ENCODE measurements at regions not wholly inside any gene's neighbourhood (a gene's known extent, or its start where the extent isn't known, plus 50 kb on each side); places are given as distances from the start of the nearest gene placed in this dataset.

DNA sequence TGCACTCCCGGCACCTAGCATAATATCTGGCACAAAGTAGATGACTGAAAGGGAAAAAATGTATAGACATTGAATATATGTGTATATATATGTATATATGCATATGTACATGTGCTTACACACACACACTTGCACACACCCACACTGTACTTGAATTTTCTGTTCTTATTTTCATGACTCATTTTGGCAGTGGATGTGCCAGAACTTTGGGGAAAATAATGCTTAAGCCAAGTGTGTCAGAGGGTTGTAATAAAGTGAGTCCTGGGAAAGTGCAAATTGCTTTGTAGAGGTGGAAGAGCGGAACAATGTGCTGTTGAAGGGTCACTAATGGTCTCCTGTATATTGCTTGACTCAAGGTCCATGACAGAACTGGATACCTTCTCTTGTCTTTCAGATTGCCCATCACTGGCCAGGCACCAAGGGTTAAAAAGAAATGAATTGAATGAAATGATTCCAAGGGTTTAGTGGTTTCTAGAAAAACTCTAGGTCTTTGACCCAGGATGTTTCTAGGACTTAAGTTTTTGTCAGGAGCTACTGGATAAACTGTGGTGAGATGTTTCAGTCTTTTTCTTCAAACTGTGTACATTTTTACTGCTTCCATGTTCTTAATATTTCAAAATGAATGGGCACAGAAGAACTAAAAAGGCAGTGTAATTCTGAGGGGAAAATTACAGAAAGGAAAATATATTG, 129.9 kb upstream of the MOCS2 start:
- no peaks in the 10 kb centered on the region for H3K4me1 ChIP-seq (ENCODE audit: insufficient read depth)
- WGBS: 88% methylated on average over 2 of the region's 2 CpGs
- no peak overlapping the region for H3K27ac ChIP-seq (ENCODE audit: low read depth)
- no peaks in the 10 kb centered on the region for H3K36me3 ChIP-seq (ENCODE audit: insufficient read depth)
- no peak for DNase-seq (ENCODE audit: extremely low spot score)
- no peak overlapping the region for H3K4me3 ChIP-seq (ENCODE audit: low read depth, low read length)

DNA sequence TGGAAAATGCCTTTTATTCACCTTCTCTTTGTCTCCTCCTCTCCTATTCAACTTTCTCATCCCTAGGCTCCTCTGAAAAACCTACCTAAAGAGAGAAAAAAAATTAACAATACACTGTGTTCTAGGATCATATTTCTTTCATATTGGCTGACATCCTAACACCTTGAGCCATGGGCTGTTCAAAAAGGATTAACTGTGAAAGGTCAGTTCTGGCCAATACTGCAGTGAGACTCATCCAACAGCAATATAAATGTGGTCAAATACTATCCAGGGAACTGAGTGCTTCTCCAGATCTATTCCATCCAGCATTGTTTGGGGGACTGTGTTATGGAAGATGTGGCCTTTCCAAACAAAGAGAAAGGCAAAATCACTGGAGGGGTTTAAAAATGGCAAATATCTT, 131.1 kb upstream of the MOCS2 start:
- no peak for DNase-seq (ENCODE audit: extremely low spot score)
- Histone ChIP-seq H3K4me1 (ENCODE audit: insufficient read depth) (no peaks in the 10 kb centered on the region), H3K4me3 (ENCODE audit: low read depth, low read length) (no peak overlapping the region), H3K27ac (ENCODE audit: low read depth) (no peak overlapping the region), H3K36me3 (ENCODE audit: insufficient read depth) (no peaks in the 10 kb centered on the region)

DNA sequence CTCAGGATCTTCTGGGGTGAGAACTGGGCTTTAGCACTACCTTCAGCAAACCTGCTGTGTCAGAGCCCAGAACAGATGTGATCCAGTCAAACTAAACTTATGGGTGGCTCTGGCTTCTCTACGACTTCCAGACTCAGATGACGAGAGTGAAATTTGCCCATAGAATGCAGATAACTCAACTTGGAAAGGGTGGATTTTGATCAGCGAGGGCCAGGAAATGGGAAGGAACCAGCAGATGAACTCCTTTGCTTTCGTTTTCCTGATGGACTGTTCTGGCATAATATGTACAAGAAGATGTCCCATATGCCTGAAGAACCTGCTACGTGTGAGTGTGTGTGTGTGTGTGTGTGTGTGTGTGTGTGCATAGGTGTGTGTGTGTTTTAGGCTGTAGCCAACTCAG, 132.0 kb upstream of the MOCS2 start:
- Histone ChIP-seq H3K4me1 (ENCODE audit: insufficient read depth) (no peaks in the 10 kb centered on the region), H3K27ac (ENCODE audit: low read depth) (no peak overlapping the region), H3K36me3 (ENCODE audit: insufficient read depth) (no peaks in the 10 kb centered on the region), H3K4me3 (ENCODE audit: low read depth, low read length) (no peak overlapping the region)
- WGBS: 90% methylated on average over 5 of the region's 5 CpGs
- DNase-seq (ENCODE audit: extremely low spot score): no peak

DNA sequence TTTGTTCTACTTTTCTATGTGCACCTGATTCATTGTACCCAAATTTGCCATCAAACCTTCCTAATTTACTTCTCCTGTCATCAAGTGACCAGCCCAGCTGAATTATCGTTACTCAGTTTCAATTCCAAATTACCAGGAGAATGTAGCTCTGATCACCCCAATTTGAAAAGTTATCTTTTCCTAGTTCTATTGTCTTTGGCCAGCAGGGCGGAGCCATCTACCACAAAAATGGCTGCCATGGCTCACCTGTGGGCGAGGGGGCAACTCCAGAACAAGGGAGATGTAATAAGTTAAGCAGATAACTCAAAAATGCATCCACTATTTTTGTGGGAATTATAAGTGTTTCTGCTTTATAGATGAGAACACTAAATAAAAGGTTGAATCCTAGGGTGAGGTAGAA, 133.8 kb upstream of the MOCS2 start:
- Histone ChIP-seq H3K36me3 (ENCODE audit: insufficient read depth) (no peaks in the 10 kb centered on the region), H3K27ac (ENCODE audit: low read depth) (no peak overlapping the region), H3K4me3 (ENCODE audit: low read depth, low read length) (no peak overlapping the region), H3K4me1 (ENCODE audit: insufficient read depth) (no peaks in the 10 kb centered on the region)
- no peak for DNase-seq (ENCODE audit: extremely low spot score)
- 81% methylated on average over 3 of the region's 3 CpGs for WGBS

DNA sequence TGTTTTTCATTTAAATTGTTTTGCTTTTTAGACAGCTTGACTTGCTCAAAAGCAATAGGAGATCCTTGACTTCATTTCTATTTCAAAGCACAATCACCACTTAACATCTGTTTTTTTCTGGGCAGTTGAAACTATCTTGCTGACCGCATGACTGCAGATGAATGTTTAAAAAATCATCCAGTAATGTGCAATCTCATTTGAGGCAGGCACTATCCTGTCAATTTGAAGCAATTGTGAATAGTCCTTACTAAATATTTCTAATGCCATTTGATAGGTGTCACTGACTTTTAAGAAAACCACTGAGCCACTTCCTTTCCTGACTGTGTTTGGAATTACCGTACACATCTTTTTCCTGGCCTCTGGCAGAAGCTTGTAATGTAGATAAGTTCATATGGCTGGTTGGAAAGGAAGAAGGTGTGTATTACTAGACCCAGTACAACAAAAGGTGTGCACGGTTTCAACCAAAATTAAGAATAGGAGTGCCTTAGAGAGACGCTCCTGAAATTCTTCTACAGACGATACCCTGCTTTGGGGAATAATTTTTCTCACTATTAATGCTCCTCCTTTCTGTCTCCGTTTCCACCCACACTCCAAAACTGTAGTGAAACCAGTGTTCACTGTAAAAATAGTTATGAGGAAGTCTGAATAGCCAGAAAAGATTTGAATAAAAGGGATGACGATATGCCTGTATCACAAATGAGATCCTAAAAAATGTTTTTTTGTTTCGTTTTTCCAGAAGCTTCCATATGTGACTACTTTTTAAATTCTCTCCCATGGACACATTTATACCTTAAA, 136.7 kb upstream of the MOCS2 start:
- 60% methylated on average over 8 of the region's 8 CpGs for WGBS
- Histone ChIP-seq H3K4me1 (ENCODE audit: insufficient read depth) (no peaks in the 10 kb centered on the region), H3K4me3 (ENCODE audit: low read depth, low read length) (no peak overlapping the region), H3K36me3 (ENCODE audit: insufficient read depth) (no peaks in the 10 kb centered on the region), H3K27ac (ENCODE audit: low read depth) (no peak overlapping the region)
- DNase-seq (ENCODE audit: extremely low spot score): no peak

DNA sequence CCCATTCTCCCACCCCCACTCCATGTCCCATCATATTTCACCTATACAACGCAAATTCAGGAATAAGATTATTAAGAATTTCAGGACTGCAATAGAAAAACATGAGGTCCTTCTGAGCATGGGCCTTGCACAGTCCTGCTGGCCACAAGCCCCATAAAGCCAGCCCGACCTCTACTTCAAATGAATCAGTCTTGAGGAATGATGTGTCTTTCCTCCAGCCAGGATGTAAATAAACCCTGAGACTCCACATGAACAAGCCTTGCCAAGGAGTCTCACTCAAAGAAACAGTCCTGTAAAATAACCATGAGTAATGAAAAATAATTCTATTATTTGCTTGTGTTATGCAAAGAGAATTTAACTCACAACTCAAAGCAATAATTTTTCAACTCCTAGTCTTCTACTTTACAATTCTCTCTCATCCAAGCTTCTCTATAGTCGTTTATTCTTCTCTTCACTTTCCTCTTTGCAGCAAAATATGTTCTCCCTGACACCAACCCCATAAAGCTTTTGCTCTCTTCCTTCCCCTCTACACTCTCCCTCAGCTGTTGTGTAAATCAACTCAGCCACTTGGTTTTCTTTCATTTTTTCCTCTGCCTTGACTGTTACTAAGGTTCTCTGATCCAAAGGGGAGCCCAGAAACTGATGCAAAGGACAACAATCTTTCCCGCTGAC, 140.1 kb upstream of the MOCS2 start:
- 53% methylated on average over 4 of the region's 4 CpGs for WGBS
- no peak for DNase-seq (ENCODE audit: extremely low spot score)
- H3K27ac ChIP-seq (ENCODE audit: low read depth): no peak overlapping the region
- no peaks in the 10 kb centered on the region for H3K36me3 ChIP-seq (ENCODE audit: insufficient read depth)
- H3K4me3 ChIP-seq (ENCODE audit: low read depth, low read length): no peak overlapping the region
- no peaks in the 10 kb centered on the region for H3K4me1 ChIP-seq (ENCODE audit: insufficient read depth)

DNA sequence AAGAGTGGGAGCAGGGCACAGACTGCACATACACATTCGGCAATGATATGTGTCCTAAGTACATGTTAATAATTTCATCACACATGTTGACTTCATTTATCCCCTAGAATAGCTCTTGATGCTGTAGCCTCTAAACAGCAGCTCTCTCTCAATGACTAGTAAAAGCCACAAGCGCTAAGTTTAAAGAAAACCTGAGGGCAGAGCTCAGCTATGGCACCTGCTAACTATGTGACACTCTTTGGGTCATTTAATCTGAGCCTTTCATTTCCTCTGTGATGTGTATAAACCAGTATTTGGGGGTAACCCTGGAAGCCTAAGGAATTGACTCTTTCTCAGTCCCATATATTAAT, 140.6 kb upstream of the MOCS2 start:
- H3K36me3 ChIP-seq (ENCODE audit: insufficient read depth): no peaks in the 10 kb centered on the region
- no peak for DNase-seq (ENCODE audit: extremely low spot score)
- 92% methylated on average over 2 of the region's 2 CpGs for WGBS
- no peak overlapping the region for H3K4me3 ChIP-seq (ENCODE audit: low read depth, low read length)
- H3K4me1 ChIP-seq (ENCODE audit: insufficient read depth): no peaks in the 10 kb centered on the region
- H3K27ac ChIP-seq (ENCODE audit: low read depth): no peak overlapping the region

DNA sequence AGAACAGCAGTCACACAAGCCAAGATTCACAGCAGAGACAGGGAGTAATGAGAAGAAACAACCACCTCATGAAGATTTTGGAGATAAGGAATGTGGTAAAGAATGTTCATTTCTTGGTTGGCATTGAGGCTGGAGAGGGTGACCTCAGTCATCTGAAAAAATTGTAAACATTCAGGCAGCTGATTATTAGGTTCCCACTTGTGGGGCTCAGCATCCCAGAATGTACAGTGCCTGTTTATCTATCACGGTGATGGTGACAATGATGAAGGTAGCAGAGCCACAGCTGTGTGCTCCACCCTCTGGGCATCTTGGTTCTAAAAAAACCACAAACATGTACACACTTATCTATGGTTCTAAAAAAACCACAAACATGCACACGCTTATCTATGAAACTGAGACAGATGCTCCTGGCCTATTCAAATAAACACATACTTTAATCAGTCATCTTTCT, 143.9 kb upstream of the MOCS2 start:
- no peak overlapping the region for H3K4me3 ChIP-seq (ENCODE audit: low read depth, low read length)
- H3K4me1 ChIP-seq (ENCODE audit: insufficient read depth): no peaks in the 10 kb centered on the region
- H3K36me3 ChIP-seq (ENCODE audit: insufficient read depth): no peaks in the 10 kb centered on the region
- WGBS: 46% methylated on average over 2 of the region's 2 CpGs
- no peak for DNase-seq (ENCODE audit: extremely low spot score)
- H3K27ac ChIP-seq (ENCODE audit: low read depth): no peak overlapping the region

DNA sequence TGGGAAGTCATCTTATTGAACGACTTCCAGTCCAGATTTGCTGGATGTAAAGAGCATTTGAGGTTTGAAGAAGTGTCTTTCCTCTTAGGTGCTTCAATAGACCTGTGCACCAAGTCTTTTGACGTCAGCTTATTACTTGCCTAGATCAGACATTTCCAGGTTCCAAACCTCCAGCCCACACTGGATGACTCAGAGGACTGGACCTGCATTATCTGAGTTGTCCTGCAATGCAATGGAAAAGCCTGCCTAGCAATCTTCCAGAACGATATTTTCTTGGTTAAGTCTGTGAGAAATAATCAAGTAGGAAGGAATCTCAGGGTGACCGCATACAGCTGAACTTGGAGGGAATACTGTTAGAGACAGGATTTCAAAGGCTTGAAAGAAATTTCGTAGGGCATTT, 147.2 kb upstream of the MOCS2 start:
- no peak overlapping the region for H3K4me3 ChIP-seq (ENCODE audit: low read depth, low read length)
- no peaks in the 10 kb centered on the region for H3K4me1 ChIP-seq (ENCODE audit: insufficient read depth)
- no peaks in the 10 kb centered on the region for H3K36me3 ChIP-seq (ENCODE audit: insufficient read depth)
- no peak overlapping the region for H3K27ac ChIP-seq (ENCODE audit: low read depth)
- WGBS: 68% methylated on average over 5 of the region's 5 CpGs
- no peak for DNase-seq (ENCODE audit: extremely low spot score)

DNA sequence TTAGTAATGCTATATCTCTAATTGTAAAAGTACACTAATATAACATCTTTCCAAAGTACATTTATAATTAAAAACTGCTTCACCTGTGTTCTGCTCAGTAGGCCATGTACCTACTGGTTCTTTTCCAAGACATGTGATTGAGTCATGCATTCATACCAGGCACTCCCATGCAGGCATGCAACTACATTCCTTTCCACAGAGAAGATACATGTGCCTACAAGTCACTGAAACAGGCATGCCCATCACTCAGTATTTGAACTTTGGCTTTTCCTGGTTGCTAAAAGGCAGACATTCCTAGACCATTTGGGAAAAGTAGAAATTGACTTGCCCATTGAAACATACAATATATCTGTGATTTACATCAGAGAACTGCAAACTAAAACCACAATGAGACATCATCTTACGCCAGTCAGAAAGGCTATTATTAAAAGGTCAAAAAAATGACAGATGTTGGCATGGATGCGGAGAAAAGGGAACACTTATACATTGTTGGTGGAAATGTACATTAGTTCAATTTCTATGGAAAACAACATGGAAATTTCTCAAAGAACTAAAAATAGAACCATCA, 148.3 kb upstream of the MOCS2 start:
- DNase-seq (ENCODE audit: extremely low spot score): no peak
- Histone ChIP-seq H3K27ac (ENCODE audit: low read depth) (no peak overlapping the region), H3K36me3 (ENCODE audit: insufficient read depth) (no peaks in the 10 kb centered on the region), H3K4me3 (ENCODE audit: low read depth, low read length) (no peak overlapping the region), H3K4me1 (ENCODE audit: insufficient read depth) (no peaks in the 10 kb centered on the region)
- 91% methylated on average over 2 of the region's 2 CpGs for WGBS

DNA sequence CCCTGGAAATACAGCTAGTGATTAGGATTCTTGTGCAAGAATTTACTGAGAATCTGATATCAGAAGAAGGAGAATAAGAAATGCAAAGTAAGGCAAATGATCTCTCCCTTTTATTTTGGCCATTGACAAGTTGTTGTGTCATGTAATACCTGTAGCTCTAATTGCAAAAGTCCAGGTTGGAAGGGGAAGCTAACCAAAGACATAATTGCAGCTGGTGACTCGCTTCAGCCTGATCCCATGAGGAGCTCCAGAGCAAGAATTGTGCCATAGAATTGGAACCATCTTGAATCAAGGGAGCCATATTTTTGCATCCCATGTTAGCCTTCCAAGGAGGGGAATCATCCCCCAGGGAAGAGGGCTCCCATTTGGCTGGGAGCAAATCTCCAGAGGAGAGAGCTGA, 149.6 kb upstream of the MOCS2 start:
- no peaks in the 10 kb centered on the region for H3K36me3 ChIP-seq (ENCODE audit: insufficient read depth)
- WGBS: 92% methylated on average over 1 of the region's 1 CpG
- no peak overlapping the region for H3K4me3 ChIP-seq (ENCODE audit: low read depth, low read length)
- no peaks in the 10 kb centered on the region for H3K4me1 ChIP-seq (ENCODE audit: insufficient read depth)
- DNase-seq (ENCODE audit: extremely low spot score): no peak
- H3K27ac ChIP-seq (ENCODE audit: low read depth): no peak overlapping the region

DNA sequence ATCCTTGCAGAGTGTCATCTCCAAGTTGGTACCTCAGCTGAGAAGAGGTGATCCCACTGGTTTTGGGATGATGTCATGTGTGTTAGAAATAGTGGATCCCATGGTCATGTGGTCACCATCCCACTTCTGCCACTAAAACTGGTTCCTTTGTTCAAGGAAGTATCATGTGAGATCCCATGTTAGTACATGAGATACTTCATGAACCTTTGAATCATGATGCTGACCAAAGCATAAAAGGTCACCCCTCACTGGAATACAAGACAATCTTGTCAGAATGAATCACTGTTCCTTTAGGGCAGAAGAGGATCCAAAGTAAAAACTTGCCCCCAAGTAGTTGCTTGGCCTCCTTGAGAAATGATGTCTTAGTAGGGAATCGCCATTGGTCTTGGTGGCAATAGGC, 150.9 kb upstream of the MOCS2 start:
- Histone ChIP-seq H3K4me3 (ENCODE audit: low read depth, low read length) (no peak overlapping the region), H3K4me1 (ENCODE audit: insufficient read depth) (no peaks in the 10 kb centered on the region), H3K27ac (ENCODE audit: low read depth) (no peak overlapping the region), H3K36me3 (ENCODE audit: insufficient read depth) (no peaks in the 10 kb centered on the region)
- WGBS: 94% methylated on average over 1 of the region's 1 CpG
- DNase-seq (ENCODE audit: extremely low spot score): no peak

DNA sequence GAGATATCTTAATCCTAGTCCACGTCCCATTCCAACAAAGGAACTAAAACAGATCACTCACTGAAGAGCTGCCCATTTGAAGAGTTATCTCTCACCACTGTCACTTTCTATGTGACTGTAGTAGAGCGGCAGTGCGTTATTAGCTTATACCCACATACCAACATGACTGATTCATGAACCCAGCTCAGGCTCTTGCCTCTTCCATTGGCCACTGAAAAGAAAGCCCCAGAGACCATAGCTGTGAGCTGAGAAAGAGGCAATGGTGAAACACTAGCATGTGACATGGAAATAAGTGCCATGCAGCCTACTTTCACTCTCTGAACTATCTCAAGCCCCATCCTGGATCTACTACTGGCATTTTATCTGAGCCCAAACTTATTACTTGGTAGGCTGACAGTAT, 151.7 kb upstream of the MOCS2 start:
- no peak overlapping the region for H3K4me3 ChIP-seq (ENCODE audit: low read depth, low read length)
- 84% methylated on average over 3 of the region's 3 CpGs for WGBS
- H3K27ac ChIP-seq (ENCODE audit: low read depth): no peak overlapping the region
- no peaks in the 10 kb centered on the region for H3K4me1 ChIP-seq (ENCODE audit: insufficient read depth)
- no peak for DNase-seq (ENCODE audit: extremely low spot score)
- H3K36me3 ChIP-seq (ENCODE audit: insufficient read depth): no peaks in the 10 kb centered on the region

Data from urinary bladder (tissue), 3 donors.